Lower leg skin (tissue), 3 donors: ENCODE measurements at regions not wholly inside any gene's neighbourhood (a gene's known extent, or its start where the extent isn't known, plus 50 kb on each side); places are given as distances from the start of the nearest gene placed in this dataset.

Experiments used
- CTCF ChIP-seq, 3 donors: fragments of 450-650 bp; IDR thresholded peaks; one replicate each; pipeline ENCODE4 v1.5.1; 2016; ENCODE audit warnings: antibody characterized with exemption in 3 of 3, mild to moderate bottlenecking in 3 of 3, moderate library complexity in 2 of 3
- POLR2A ChIP-seq, 2 donors: fragments of 450-650 bp; IDR thresholded peaks; one replicate each; pipeline ENCODE4 v1.6.1; 2016 to 2017; ENCODE audit warnings: antibody characterized with exemption in 2 of 2, mild to moderate bottlenecking in 1 of 2, moderate library complexity in 1 of 2

GRCh38 chr14:76706811-76707210 lies 54.5 kb upstream of the VASH1 start:
- TF ChIP-seq CTCF (IDR thresholded peaks at IDR 0.05) = no peak
- TF ChIP-seq POLR2A (IDR thresholded peaks at IDR 0.05) = no peak
